ENCODE measurements at regions not wholly inside any gene's neighbourhood (a gene's known extent, or its start where the extent isn't known, plus 50 kb on each side); places are given as distances from the start of the nearest gene placed in this dataset.

GRCh38 chr3:137852391-137852830 lies 88.3 kb downstream of the SOX14 start:
- H3K4me2 ChIP-seq (ENCODE audit: insufficient read depth in 1 of 2, low read depth in 2 of 2, low read length in 2 of 2) = no peak overlapping the region
- ChIA-PET CTCF (ENCODE audit: partially characterized antibody) (interaction anchor here (0.7 to 1.8 kb wide), 5 partner anchors 9 to 106 kb away, joined by 3 to 5 read pairs (median 4); no protein-coding TSS in a partner anchor), POLR2A (ENCODE audit: partially characterized antibody) (interaction anchor here (0.7 kb wide), 1 partner anchor 29 kb away, joined by 3 read pairs; no protein-coding TSS in a partner anchor)
- no peak overlapping the region for H2BK15ac ChIP-seq (ENCODE audit: low read length)
- DNase-seq (ENCODE audit: low read depth in 1 of 2, low spot score in 2 of 2) (no peak), FAIRE-seq (no peak)
- H3K9me3 ChIP-seq (ENCODE audit: insufficient read depth in 2 of 2, low read depth in 1 of 2, low read length in 1 of 2) = no peaks in the 10 kb centered on the region
- H2BK12ac ChIP-seq (ENCODE audit: low read depth, low read length) = peak overlapping the region; percentile 68
- H3K9ac ChIP-seq (replicated peaks in 1 of 4; ENCODE audit: extremely low read depth in 1 of 4, low read depth in 3 of 4, low read length in 3 of 4) = no peak overlapping the region
- no peaks in the 10 kb centered on the region; a peak in 1 of 7 replicates for H3K27me3 ChIP-seq (replicated peaks in 1 of 4; ENCODE audit: control insufficient read depth in 3 of 4, extremely low read depth in 1 of 4, insufficient read depth in 3 of 4, low read length in 3 of 4)
- H2BK20ac ChIP-seq (ENCODE audit: low read length) = peak overlapping the region; percentile 38
- no peaks in the 10 kb centered on the region for H3K23me2 ChIP-seq (ENCODE audit: low read depth, low read length)
- no peak overlapping the region for H2BK5ac ChIP-seq (ENCODE audit: low read depth, low read length)
- H3K4me3 ChIP-seq (ENCODE audit: extremely low read depth in 1 of 4, insufficient read depth in 2 of 4, low read depth in 3 of 4, low read length in 4 of 4) = no peak overlapping the region
- no peak overlapping the region for H3K27ac ChIP-seq (ENCODE audit: low read depth, low read length)
- no peak overlapping the region for H4K8ac ChIP-seq (ENCODE audit: extremely low read depth, insufficient read depth, low read length)
- no peak overlapping the region for H3K56ac ChIP-seq (replicated peaks; ENCODE audit: insufficient read length, low read depth, low read length)
- H4K5ac ChIP-seq (ENCODE audit: insufficient read length, low read depth, low read length) = no peak overlapping the region
- no peaks in the 10 kb centered on the region for H4K20me1 ChIP-seq (replicated peaks in 1 of 2; ENCODE audit: control insufficient read depth in 1 of 2, insufficient read depth in 2 of 2, low read length in 2 of 2)
- H3K4me1 ChIP-seq (replicated peaks in 1 of 4; ENCODE audit: control insufficient read depth in 3 of 4, insufficient read depth in 4 of 4, low read length in 3 of 4) = peaks cover 3 to 20% (median 5%) of the 10 kb centered on the region in 4 experiments
- no peak overlapping the region for H2BK120ac ChIP-seq (replicated peaks; ENCODE audit: low read depth, low read length)
- no peaks in the 10 kb centered on the region for H3K79me1 ChIP-seq (ENCODE audit: low read depth, low read length)
- no peak overlapping the region for H4K91ac ChIP-seq (replicated peaks; ENCODE audit: insufficient read length, low read length)
- no peak overlapping the region for H3K14ac ChIP-seq (ENCODE audit: insufficient read length)
- no peak overlapping the region for H3K23ac ChIP-seq (ENCODE audit: insufficient read length)
- WGBS, 2 experiments (ENCODE audit: extremely low coverage in 1 of 2, insufficient coverage in 1 of 2, insufficient read length in 1 of 2, insufficient replicate concordance in 2 of 2, low coverage in 1 of 2, low lambda C conversion rate in 2 of 2, missing lambda C conversion rate in 1 of 2) = 82% methylated on average over 13 of the region's 13 CpGs; no CpG with 5 or more reads in 1 of the 2 experiments
- 0 out of 2 replicates have a peak overlapping the region, but pooled peaks have one; percentile 50 for H2AFZ ChIP-seq (ENCODE audit: low read length)
- H3K79me2 ChIP-seq (ENCODE audit: control insufficient read depth in 1 of 2, insufficient read depth in 2 of 2, low read length in 2 of 2) = no peaks in the 10 kb centered on the region
- H3K36me3 ChIP-seq (ENCODE audit: control insufficient read depth in 2 of 4, insufficient read depth in 4 of 4, low read length in 3 of 4) = no peaks in the 10 kb centered on the region
- H3K4ac ChIP-seq (replicated peaks; ENCODE audit: insufficient read length, low read depth, low read length) = no peak overlapping the region
- H2AK5ac ChIP-seq (ENCODE audit: low read depth, low read length) = no peak overlapping the region
- no peak overlapping the region for H3K18ac ChIP-seq (ENCODE audit: extremely low read depth, low read length)
- TF ChIP-seq MAX (IDR thresholded peaks at IDR 0.05) (no peak), TAF1 (IDR thresholded peaks at IDR 0.05; ENCODE audit: low read depth, low read length) (no peak), RAD21 (IDR thresholded peaks at IDR 0.05 in 1 of 2, conservative IDR thresholded peaks at IDR 0.05 in 1 of 2; ENCODE audit: low read depth in 2 of 2, low read length in 2 of 2) (no peak), CBX8 (IDR thresholded peaks at IDR 0.05; ENCODE audit: borderline replicate concordance, low read depth, low read length) (no peak), EZH2 (IDR thresholded peaks at IDR 0.05; ENCODE audit: low read depth, low read length, severe bottlenecking) (no peak), SP4 (IDR thresholded peaks at IDR 0.05; ENCODE audit: low read length) (no peak), CEBPB (IDR thresholded peaks at IDR 0.05; ENCODE audit: low read depth, low read length) (no peak), POLR2AphosphoS5 (IDR thresholded peaks at IDR 0.05; ENCODE audit: low read depth, low read length) (no peak), RXRA (IDR thresholded peaks at IDR 0.05; ENCODE audit: insufficient read depth, low read depth, low read length) (no peak), CREB1 (IDR thresholded peaks at IDR 0.05) (no peak), RFX5 (IDR thresholded peaks at IDR 0.05; ENCODE audit: borderline replicate concordance, low read depth, low read length) (no peak), ATF3 (IDR thresholded peaks at IDR 0.05; ENCODE audit: insufficient read depth, low read depth, low read length) (no peak)

Data from H1 (cell line).